HG03280 (cell line): ENCODE measurements at regions not wholly inside any gene's neighbourhood (a gene's known extent, or its start where the extent isn't known, plus 50 kb on each side); places are given as distances from the start of the nearest gene placed in this dataset.
"Not testable (repeated sequence)": the region's sequence is repeated elsewhere in the genome, so short reads cannot be mapped to it uniquely, and the experiment has no call there.

Experiments
- ATAC-seq: cut with Tn5 transposase; IDR thresholded peaks from one replicate; pipeline ENCODE4 v1.9.1; 2021; ENCODE audit warnings: mild to moderate bottlenecking, moderate library complexity; ENCODE audit not compliant: unreplicated experiment

DNA sequence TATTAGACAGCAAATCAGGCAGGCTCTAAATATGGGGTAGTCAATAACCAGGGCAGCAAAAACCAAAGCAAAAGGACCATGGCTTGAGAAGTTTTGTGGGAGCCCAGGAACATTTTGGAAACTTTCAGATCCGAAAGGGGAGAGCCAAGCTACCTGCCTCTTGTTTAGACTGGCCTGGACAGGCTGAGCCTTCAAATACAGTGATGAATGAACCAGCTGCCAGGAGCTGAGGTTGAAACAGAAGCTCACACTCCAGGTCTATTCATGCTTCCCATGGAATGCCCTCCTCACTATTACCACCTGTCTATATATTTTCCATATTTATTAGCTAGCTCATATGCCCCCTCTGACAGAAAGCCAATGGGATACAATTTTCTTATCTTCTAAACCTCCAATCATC lies 150.8 kb upstream of the SLC44A1 start:
- ATAC-seq, result no peak

DNA sequence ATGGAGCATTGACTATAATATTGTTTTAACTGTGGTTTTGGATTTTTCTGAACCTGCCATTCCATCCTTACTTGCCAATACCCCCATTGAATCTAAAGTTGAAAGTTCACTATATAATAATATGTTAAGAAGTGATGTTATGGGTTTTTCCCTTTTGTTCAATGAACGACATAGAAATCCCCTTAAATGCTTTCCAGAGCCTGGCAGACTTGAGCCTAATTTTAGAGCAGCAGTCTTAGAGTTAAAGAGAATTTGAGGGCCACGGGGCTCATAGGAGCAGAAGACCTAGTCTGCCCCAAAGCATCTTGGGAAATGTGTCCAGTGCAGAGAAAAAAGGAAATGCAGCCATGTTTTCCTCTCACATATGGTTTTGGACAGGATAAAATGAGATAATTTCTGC lies 146.1 kb upstream of the SLC44A1 start:
- ATAC-seq, result no peak

DNA sequence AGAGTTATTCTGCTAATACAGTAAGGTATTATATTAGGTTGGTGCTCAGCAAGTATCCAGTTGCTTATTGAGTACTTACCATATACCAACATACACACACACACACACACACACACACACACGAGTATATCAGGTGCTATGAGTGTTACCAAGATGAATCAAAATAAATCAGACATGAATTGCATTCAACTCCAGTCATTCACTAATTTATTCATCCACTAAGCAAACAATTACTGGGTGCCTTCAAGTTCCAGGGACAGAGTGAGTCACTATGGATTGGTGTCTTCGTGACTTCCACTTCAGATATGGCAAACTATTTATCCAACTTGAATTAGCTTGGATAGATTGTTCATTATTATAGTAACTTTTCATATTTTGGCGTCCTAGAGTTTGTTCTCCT lies 140.7 kb upstream of the SLC44A1 start:
- no peak for ATAC-seq

DNA sequence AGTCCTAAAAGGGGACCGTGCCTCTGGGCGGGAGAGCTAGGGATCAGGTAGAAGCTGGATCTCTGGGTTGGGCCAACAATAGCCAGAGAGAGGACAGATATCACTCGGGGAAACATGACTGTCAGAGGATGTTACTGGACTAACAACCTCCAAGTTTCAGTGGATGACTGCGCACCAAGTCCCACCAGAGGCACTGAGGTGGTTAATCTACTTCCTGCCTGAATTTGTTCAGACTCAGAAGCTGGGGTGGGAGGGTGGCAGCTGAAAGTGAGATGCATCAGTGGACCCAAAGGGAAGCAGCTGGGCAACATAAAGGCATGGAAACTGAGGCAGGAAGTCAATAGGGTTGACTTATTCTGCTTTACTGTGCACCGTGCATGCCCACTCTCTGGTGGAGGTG lies 130.1 kb upstream of the SLC44A1 start:
- no peak for ATAC-seq

DNA sequence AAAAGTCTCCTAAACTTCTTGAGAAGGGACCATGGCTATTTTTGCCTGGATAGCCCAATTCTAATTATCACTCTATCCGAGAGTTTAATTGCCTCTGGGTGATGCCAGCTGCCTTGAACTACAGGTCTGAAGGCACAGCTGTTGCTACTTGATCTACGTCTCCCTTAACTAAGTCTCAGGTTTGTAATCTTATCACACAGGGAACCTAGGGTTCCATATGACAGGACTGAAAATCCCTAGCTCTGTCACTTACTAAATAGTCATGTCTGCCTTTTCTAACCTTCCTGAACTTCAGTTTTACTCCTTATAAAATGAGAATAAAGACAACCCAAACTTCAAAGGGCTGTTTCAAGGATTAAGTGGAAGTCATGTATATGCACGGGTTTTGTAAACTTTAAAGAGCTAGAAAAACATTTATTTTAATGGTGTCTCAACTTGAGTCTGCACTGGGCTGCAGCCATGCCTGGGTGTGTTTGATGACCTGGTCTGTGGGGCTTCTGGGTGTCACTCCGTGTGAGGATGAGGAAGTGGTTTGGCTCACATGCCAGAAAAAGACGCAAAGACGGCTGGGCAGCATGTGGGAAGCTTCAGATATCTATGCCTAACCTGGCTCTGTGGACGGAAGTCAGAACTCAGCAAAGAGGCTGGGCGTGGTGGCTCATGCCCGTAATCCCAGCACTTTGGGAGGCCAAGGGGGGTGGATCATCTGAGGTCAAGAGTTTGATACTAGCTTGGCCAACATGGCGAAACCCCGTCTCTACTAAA lies 129.3 kb upstream of the SLC44A1 start:
- no peak for ATAC-seq

DNA sequence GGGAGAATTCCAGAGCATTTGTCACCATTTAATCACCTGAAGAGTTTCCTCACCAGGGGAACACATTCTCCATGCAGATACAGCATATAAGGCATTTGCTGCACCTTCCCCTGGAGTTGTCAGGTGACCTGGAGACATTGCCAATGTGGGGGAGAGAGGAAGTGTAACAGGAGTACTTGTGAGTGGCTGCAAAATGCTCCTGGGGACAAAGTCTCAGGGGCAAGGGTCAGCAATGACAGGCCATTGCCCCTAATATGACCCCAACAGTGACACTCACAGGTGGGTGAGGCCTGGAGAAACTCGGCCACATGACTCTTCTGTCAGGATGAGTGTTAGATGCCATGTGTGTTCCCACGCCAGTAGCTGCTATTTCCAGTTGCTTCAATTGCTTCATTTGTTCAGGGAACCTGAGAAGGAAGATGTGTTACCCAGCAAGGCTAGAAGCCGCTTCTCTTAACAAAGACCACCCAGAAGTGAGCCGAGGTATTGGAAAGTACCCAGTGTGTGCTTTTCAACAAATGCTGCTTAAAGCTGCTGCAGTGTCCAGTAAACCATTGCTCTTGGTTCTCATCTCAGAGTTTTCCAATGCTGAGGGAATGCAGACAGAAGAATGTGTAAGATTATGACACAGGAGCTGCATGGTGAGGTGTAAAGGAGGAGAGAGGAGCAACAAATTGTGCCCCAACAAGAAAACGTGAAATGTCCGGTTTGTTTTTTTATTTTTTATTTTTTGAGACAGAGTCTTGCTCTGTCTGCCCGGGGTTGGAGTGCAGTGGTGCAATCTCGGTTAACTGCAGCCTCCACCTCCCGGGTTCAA lies 128.2 kb upstream of the SLC44A1 start:
- no peak for ATAC-seq

DNA sequence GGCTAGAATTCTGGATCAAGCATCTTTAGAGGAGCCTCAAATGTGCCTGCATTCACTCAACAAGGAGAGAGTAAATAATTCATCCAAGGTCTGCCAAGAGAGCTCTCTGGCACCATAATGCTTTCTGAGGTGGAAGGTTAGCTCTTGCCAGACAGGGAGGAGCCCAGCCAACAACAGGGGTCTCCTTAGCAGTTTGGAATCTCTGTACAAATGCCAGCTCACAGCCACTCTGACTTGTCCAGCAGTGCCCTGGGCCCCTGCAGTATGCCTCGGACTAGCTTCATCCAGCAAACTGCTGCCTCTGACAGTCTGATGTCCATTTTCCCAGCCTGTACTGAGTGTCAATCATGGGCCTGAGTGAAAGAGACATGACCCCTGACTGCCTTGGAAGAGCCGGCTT lies 127.2 kb upstream of the SLC44A1 start:
- ATAC-seq, result no peak

DNA sequence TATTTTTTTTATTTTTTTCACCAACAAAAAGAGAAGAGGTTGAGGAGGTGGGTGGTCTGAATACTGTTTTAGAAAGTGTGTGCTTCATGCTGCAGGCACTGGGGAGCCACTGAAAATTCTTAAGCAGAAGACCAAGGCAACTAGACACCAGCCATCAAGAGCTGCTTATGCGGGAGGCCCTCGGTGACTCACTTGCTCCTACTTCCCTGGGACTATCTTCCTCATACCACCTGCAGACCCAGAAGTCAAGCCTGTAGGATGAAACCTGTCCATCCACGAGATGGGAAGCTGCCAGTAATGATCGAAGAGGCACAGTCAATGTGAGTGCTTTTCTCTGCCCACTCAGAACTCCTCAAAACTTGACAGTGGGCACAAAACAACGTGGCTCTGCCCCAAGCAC lies 125.8 kb upstream of the SLC44A1 start:
- ATAC-seq, result no peak

DNA sequence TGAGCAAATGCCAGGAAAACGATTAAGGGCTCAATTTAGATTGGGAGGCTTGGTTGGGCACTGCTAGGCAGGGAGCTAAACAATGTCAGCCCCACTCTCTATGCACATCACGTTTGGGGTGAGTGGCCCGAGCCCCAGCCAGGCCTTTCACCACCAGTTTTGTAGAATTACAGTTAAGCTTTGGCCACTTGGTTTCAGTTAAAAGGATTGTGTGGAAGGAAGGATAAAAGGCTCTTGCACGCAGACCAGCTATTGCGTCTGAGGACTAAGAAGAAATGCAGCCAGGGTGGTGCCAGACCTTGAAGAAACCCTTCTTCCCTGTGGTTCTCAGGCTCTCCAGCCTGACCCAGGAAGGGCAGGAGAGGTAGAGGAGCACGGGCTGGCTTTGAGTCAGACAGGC lies 125.3 kb upstream of the SLC44A1 start:
- no peak for ATAC-seq

DNA sequence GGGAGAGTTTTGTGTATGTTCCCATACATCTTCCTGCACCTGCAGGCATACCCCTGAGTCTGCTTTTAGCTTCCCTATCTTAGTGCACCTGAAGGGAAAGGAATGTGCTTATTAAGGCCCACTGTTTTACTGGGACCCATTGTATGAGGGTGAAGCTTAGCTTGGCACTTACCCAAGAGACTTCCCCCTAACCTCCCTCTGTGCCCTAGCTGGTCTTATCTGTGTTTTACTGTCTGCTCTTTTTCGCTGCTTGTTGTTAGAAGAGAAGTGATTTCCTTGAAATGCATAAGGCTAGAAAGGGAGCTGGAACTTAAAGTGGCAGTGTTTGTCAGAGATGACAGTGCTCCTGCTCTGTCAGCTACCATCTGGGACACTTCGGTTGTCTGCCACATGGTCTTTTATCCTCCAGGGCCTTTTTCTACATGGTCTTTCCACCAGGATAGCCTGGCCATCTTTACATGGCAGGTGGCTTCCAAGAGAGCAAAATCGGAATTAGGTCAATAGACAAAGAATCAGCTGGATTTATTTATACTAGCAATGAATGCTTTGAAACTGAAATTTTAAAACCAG lies 122.5 kb upstream of the SLC44A1 start:
- no peak for ATAC-seq

DNA sequence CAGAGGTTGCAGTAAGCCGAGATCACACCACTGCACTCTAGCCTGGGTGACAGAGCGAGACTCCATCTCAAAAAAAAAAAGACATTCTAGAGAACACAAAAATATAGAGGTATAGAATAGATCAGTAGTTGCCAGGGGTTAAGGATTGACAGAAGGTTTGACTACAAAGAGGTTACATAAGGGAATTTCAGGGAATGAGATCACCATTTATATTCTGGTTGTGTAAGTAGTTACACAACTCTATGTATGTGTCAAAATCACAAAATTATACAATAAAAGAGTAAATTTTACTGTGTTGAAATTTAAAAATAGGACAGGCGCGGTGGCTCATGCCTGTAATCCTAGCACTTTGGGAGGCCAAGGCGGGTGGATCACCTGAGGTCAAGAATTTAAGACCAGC lies 119.9 kb upstream of the SLC44A1 start:
- not testable (repeated sequence) for ATAC-seq

DNA sequence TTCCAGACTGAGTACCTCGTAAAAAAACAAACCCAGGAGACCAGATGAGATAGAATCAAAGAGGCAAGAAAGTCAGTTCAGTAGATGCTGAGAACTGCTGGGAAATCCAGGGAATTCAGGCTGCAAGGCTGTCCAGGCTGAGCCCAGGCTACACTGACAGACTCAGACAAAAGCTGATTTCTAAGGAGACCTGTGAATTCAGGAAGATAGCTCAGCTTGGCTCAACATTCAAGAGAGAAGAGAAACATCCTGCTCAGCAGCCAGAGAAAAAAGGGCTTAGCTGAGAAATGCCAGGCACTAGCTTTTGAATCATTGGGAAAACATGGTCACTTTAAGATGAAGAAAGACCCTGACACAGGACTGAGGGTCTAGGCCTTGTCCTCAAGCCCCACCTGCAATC lies 118.2 kb upstream of the SLC44A1 start:
- ATAC-seq, result no peak

DNA sequence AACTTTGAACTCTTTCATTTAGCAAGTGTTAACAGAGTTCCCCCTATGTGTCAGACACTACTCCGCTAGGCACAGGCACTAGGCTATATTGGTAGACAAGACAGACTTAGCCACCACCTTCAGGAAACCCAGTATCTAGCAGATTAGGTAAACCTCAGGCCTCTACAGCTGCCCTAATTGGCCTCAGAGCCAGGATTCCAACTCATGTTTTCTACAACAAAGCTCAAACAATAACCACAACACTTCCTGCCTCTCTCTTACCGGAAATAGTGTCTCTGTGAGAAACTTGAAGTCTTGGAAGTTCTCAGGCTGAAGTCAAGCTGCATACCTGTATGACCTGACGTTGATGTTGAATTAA lies 116.6 kb upstream of the SLC44A1 start:
- ATAC-seq, result peak; percentile 78

DNA sequence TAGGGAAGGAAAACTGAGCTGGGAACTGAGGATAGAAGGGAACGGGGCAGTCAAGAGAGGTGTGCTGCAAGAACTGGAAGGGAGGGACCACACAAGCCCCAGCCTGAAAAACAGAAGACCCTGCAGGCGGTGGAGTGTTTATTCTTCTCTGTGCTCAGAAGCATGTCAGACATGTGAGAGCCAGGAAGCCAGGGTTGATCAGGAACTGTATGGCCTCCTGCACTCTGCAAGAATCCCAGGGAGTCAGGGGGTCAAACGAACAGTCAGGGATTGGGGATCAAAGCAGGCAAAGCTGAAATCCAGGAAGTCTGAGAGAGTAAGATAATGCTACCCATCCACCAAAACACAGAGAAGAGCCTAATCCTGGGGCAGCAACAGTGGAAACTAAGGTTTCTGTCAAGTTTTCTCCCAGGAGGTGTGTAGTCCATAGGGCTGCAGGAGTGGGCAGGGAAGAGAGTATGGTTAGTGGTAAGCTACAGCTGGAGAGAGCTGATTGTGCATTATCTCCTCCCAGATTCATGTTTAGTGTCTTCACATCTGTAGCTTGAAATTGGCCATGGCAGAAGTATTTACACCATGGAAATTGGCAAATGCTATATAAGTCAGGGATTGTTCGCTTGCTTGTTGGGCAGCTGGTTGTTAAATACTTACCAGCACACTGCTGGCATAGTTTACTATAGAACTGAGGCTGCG lies 115.4 kb upstream of the SLC44A1 start:
- no peak for ATAC-seq

DNA sequence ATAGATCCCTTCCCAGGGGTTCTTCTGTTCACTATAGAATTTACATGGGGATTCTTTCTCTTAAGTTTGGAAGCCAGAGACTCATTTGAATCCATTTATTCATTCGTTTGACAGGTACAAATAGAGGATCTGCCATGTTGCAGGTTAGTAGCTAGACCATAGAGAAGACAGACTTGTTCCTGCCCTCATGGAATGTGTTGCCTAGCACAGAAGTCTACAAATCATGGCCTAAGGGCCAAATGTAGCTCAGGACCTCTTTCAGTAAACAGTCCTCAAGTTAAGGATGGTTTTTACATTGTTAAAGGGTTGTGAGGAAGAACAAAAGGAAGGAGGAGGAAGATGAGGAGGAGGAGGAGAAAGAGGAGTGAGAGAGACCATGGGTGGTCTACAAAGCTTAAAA lies 114.7 kb upstream of the SLC44A1 start:
- ATAC-seq, result no peak

DNA sequence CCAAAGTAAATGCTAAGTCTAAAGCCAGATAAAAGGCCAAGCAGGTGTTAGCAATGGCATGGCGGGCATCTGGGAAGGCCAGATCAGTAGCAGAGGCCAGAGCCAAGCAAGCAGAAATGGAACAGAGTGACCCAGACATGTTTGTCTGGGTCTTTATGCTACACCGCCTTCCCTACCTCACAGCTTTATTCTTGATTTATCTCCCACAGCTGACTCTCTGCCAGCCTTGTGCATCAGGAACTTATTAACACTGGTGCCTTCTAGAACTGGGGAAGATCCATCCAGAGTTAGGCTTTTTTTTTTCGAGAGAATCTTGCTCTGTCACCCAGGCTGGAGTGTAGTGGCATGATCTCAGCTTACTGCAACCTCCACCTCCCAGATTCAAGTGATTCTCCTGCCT lies 112.5 kb upstream of the SLC44A1 start:
- no peak for ATAC-seq

DNA sequence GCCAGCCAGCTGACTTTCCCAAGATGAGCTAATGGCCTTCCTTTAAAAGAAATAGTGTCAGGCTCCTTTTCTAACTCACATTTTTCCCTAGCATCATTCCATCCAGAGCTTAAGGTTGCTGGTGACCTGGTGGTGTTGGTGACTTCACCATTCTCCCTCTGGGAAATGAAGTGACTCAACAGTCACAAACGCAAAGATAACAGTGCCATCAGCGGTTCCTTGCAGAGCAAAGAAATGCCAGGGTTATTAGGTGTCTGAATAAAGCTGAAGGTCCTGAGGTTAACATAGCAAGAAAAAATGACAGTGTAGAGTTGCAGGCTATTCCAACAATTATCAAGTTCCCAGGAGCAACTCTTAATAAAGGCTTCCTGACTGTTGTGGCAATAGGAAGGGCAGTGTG lies 111.8 kb upstream of the SLC44A1 start:
- no peak for ATAC-seq

DNA sequence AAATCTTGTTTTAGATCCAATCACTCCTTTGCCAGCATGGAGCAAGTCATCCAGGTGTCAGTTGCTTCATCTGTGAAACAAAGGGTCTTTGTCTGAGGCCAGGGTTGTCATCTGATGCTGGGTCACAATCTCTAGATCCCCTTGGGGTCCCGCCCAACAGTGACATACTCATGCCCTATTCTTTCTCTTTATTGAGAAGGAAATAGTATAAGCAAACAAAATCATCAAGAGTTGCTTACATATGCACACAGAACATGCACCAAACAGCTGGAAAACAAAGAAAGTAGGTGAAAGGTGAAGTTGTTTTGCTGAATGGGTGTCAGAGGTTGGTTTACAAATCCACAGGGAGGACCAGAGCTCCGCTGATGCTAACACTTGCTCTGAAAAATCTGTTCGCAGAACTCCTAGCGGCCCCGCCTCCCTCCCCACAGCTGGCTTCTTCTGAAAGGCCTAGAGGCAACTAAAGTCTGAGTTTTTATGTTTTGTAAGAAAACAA lies 106.1 kb upstream of the SLC44A1 start:
- ATAC-seq, result no peak

DNA sequence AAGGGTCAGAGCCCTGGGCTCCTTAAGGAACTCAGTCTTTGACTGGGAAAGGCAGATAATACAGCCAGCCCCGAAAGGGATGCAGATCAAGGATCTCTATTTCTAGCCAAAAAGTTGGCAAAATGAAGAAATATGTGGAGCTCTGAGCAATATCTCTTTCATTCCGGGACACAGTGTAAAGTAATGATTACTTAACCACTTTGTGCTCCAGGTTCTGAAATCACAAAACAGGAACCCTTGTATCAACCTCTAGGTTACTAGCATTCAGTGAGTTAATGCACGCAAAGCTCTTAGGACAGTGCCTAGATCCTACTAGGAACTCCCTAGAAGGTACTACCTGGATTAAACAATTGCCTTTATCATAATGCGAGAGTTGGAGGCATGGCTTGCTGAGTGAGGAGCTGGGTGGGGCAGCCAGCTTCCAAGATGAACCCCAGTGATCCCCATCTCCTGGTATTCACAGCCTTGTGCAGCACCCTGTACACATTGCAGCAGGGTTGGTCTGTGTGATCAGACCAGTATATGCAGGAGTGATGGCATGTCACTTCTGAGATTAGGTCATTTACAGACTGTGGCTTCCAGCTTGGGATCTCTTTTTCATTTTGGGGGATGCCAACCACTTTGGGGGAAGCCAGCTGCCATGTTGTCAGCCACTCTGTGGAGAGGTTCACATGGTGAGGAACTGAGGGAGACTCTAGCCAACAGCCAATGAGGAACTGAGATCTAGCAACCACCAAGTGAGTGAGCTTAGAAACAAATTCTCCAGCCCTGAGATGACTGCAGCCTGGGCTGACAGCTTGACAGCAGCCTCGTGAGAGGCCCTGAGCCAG lies 103.1 kb upstream of the SLC44A1 start:
- peak; percentile 78 for ATAC-seq

DNA sequence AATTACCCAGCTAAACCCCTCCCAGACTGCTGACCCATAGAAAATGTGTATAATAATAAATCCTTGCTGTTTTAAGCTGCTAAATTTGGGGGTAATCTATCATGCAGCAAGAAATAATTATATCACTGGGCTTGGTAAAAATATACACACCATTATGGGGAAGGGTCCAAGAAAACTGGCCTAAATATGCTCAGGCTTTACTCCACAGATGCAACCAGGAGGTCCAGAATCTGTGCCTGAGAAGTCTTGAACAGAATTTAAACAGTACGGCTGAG lies 102.5 kb upstream of the SLC44A1 start:
- ATAC-seq, result no peak
